HG02678 (cell line): ENCODE measurements at regions not wholly inside any gene's neighbourhood (a gene's known extent, or its start where the extent isn't known, plus 50 kb on each side); places are given as distances from the start of the nearest gene placed in this dataset.

Experiments used
- ATAC-seq: cut with Tn5 transposase; IDR thresholded peaks from one replicate; pipeline ENCODE4 v1.9.1; 2021; ENCODE audit warnings: mild to moderate bottlenecking, moderate library complexity; ENCODE audit not compliant: unreplicated experiment

DNA sequence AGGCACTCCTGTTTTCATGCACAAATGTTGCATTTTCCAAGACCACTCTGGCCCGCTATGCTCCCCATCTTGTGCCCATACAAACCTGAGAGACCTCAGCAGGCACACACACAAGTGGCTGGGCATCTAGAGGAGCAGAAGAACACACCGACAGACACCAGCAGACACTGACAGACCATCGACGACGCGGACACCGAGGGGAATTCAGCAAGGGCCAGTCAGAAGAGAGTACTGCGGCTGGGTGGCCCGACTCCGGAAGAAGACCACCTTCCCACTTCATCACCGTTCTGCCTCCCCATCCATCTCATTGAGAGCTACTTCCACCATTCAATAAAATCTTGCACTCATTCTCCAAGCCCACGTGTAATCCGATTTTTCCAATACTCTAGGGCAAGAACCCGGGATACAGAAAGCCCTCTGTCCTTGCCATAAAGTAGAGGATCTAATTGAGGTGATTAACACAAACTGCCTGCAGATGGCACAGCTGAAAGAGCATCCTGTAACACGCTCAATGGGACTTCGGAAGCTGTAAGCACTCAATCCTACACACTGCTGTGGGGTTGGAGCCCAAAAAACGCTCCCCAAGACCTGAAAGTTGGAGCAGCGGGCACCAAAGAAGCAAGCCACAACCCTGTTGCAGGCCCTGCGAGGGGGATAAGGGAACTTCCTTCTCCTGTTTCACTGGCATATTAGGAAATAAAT, 780.9 kb downstream of the ARAP2 start:
- no peak for ATAC-seq

DNA sequence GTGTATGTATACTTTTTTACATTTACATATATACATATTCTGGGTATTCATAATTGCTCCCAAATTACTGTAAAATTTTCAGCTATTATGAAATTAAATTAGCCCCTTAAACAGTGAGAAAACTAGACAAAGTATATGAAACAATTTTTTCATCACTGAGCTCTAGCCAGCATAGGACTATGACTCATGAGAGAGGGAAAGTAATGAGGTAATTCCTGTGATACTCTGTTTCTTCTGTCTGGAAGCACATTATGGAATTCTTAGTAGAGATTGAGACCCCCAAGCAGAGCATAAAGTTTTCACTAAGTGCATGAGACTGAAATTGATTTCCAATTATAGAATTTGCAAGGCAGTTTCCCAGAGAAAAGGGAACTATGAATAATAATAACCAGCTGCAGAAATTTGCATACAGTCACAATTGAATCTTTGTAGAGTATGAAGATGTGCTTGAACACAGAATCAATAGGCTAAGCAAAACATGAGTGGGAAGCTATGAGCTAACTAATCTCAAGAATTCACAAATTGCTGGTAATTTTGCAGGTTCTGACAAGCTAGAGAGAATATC, 779.3 kb downstream of the ARAP2 start:
- ATAC-seq, result no peak

DNA sequence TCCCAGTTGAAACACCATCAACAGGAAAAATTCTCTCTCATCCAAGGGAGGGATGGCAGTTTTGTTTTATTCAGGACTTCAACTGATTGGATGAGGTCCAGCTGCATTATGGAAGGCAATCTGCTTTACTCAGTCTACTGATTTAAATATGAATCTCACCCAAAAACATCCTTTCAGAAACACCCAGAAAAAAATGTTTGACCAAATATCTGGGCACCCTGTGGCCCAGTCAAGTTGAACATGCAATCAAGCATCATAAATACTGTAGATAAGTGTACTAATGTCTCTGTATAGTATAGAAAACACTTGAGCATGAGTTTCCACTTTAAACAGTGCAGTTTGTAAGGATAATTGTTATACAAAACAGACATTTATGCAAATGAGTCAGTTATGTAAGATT, 753.2 kb downstream of the ARAP2 start:
- ATAC-seq, result no peak

DNA sequence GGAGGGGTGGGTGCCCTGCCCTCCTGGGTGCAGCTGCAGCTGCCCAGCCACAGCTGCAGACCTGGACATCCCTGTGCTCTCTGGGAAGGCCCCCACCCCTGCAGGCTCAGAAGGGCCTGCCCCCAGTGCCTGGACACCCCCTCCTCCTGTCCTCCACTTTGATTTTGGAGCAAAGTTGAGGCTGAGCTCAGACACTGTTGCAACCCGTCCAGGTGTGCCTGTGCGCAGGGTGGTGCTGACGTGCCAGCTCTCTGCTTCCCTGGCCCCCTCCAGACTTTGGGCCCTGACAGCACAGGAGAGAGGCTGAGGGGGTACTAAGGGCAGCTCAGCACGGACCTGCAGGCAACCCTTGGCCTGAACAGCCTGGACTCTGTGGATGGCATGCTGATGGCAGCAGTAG, 750.3 kb downstream of the ARAP2 start:
- no peak for ATAC-seq

DNA sequence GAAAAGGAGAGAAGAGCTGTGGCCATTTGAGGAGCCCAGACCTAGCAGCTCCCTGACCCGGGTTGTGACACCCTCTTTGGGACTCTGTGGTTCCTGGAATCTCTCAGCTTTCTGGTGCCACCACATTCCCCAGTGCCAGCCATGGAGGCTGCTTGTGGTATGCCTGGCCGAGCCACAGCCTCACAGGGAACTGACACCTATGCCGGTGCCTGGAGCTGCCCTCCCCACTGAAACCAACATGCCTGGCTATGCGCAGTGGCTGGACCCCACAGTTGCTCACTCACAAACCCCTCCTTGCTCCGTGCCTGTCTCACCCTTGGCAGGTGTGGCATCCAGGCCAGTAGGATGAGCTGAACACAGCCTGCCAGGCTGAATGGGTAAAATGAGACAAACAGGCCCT, 749.4 kb downstream of the ARAP2 start:
- no peak for ATAC-seq

DNA sequence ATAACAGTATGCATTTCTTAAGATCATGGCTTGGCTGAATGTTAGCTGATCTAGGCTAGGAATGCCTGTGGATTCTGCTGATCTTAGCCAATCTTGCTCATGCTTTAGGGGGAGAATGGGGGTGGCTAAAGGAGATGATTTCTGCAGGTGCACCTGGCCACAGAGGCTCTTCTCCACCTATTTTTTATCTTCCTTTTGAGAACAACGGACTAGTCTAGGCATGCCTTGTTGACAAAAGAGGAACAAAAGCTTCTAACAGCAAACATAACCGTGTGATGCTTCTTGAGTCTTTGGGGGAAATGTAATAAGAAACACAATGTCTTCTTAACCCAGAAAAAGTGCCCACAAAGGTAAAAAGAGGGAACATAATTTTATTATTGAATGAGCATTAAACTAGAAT, 743.5 kb downstream of the ARAP2 start:
- ATAC-seq, result no peak

DNA sequence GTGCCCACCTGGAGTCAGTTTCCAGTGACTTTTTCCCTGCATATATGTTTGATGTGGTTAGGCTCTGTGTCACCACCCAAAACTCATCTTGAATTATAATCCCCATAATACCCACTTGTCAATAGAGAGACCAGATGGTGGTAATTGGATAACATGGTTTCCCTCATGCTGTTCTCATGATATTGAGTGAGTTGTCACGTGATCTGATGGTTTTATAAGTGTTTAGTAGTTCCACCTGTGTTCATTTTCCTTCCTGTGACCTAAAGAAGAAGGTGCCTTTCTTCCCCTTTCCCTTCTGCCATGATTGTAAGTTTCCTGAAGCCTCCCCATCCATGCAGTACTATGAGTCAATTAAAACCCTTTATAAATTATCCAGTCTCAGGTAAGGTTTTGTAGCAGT, 740.9 kb downstream of the ARAP2 start:
- no peak for ATAC-seq

DNA sequence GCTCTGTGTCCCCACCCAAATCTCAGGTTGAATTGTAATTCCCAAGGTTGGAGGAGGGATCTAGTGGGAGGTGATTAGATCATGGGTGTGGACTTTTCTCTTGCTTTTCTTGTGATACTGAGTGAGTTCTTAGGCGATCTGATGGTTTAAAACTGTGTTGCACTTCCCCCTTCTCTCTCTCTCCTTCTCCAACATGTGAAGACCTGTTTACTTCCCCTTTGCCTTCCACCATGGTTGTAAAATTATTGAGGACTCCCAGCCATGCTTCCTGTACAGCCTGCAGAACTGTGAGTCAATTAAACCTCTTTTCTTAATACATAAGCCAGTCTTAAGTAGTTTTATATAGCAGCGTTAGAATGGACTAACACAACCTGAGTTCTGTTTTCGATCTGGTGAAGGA, 738.2 kb downstream of the ARAP2 start:
- ATAC-seq, result no peak

DNA sequence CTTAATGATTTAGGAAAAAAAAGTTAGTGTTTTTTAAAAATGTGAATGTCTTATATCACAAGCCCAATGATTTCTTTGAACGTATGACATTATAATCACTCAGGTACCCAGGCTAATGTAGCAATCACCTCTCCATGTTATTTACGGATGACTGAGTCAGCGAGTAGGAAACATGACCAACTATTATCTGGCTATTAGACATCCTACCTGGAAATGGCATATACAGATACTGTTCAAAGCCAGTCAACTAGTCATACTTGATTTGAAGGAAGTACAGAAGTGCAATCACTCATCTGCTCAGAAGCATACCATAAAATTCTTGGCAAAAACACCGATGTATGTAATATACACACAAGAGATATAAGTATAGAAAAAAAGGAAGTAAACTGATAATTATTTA, 732.5 kb downstream of the ARAP2 start:
- no peak for ATAC-seq

DNA sequence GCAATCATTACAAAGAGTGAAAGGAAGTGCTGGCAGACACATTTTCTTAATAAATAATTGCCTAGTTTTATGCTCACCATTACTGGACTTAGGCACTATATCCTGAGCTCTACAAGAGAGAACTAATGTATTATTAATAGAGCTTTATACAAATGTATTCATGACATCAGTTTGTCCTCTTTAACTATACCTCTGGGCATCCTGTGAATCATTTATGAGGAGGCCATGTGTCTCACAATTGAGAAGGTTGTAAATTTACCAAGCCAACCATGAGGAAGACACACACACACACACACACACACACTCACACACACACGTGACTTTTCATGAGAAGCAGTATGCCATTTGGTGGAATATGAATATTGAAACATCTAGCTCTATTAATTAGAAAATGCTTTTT, 728.2 kb downstream of the ARAP2 start:
- no peak for ATAC-seq

DNA sequence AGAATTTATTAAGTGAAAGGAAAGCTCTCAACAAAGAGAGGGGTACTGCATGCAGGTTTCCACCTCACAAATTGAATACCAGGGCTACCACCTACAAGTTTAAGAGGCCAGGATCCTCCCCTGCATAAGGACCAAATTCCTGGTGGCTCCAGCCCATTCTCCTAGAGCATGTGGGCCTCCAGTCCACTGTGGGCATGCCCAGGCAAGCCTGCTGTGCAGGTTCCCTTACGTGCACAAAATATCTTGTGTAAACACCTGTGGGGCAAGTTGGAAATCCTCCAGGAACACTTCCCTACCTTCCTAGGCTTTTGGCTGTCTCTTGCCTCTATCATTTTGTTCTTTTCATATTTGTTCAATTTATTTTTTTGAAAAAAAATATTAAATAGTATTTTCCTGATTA, 724.3 kb downstream of the ARAP2 start:
- no peak for ATAC-seq

DNA sequence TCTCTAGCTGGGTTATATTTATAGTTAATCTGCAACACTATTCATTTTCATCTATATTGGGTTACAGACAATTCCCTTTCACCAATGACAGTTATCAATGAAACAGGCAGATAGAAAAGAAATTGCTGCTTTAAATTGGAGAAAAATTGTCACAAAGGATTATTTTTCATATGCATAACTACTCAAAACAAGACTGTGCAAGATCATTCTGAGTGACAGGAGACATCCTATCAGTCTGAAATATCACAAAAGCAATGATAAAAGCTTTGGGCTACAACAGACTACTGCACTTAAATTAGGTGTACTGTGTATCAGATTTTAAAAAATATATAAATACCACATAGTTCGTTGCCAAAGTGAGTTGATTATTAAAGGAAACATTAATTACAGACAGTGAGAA, 722.6 kb downstream of the ARAP2 start:
- ATAC-seq, result no peak

DNA sequence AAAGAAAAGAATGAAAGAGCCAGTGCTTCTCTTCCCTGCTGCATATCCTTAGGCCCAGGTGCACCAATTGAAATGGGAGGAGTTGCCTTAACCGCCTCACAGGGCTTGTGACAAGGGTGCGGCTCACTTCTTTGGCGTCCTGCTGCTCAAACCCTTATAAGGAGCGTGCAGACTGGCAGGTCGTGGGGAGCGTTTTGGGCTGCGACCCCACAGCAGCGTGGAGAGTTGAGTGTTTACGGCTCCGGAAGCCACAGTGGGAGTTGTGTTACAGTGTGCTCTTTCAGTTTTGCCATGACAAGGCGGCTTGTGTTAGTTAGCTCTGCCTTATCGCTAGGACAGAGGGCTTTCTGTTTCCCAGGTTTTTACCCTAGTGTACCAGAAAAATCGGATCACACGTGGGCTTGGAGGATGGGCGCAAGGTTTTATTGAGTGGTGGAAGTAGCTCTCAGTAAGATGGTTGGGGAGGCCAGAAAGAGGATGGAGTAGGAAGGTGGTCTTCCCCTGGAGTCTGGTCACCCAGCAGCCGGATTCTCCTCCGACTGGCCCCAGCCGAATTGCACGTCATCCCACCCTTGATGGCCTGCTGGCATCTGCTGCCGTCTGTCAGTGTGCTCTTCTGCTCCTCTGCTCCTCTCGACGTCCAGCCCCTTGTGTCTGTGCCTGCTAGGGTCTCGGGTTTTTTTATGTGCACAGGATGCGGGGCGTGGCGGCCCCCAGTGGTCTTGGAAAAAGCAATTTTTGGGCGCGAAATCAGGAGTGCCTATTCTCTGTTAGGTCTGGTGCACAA, 718.9 kb downstream of the ARAP2 start:
- ATAC-seq, result no peak

DNA sequence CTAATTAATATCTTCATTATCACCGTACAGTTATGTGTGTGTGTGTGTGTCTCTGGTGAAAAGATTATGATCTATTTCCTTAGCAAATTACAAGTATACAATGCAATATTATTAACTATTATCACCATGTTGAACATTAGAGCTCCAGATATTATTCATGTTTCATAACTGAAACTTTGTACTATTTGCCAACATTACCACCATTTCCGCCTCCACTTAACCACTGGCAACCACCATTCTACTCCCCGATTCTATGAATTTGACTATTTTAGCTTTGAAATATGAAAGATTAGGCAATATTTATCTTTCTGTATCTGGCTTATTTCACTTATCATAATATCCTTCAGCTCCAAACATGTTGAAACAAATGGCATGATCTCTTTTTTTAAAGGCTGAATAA, 717.9 kb downstream of the ARAP2 start:
- ATAC-seq, result no peak

DNA sequence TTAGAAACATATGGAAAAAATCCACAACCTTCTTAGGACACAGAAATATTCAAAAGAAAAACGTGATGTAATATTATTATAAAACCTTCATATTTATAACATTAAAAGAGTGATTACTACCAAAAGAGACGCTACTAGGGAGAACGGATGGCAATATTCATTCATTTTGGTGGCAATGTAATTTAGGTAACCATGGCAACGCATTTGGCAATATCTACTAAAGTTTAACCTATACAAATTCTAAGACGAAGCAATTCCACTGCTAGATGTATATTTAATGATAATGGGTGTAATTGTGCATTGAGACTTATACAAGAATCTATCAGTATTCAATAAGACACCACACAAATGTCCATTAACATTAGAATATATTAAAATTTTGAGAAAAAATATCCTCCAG, 709.4 kb downstream of the ARAP2 start:
- ATAC-seq, result no peak

DNA sequence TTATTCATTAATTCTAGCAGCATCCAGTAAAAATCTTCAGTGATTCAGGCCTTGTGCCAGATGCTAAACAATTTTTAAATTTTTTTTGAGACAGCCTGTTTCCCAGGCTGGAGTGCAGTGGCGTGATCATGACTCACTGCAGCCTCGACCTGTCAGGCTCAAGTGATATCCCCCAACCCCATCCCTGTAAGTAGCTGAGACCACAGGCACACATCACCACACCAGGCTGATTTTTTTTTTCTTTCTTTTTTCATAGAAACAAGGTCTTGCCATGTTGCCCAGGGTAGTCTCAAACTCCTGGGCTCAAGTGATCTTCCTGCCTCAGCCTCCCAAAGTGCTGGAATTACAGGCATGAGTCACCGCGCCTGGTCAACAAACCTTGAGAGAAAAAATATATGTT, 705.5 kb downstream of the ARAP2 start:
- no peak for ATAC-seq

DNA sequence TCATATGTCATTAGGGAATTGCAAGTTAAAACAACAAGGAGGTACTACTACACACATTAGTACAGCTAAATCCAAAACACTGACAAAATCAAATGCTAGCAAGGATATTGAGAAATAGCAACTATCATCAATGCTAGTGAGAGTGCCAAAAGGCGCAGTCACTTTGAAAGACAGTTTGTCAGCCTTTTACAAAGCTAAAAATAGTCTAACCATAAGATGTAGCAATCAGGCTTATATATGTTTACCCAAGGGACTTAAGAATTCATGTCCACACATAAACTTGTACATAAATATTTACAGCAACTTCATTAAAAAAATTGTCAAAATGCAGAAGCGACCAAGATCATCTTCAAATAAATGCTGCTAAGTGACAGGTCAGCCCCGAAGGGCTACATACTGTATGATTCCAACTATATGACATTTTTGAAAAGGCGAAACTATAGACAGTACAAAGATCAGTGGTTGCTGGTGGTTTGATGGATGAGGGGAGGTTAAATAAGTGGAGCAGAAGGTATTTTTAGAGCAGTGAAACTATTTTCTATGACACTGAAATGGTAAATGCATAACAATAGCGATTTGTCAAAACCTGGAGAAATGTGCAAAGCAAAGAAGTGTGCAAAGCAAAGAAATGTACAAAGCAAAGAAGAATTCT, 704.8 kb downstream of the ARAP2 start:
- no peak for ATAC-seq

DNA sequence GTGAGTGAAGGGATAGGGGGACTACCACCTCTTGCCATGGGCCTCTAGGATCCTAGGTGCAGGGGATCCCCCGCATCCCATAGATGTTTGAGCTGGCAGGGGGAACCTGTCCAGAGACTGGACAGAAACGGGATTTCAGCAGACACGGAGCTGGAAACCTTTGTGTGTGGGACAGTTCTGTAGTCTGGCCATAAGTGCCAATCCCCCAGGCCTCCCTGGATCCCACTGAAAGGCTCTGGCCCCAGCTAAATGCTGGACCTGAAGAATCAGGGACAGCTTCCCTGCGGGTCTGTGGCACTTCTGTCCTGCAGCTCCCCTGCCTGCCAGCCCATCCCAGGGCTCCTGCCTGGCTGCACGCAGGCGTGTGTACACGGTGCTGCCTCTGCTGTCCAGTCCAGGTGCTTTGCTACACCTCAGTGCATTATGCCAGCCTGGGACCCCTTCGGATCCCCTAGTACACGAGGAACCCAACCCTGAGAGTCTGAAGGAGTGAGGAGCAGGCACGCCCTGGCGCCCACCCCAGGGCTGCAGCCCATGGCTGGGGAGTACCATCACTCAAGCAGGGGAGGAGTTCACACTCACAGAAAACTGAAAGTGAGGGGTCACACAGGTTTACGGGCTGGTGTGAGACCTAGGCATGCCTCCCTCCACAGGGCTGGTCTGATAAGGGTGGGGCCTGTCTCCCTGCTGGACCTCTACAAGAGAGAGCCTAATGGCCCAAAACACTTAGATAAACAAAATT, 703.0 kb downstream of the ARAP2 start:
- no peak for ATAC-seq

DNA sequence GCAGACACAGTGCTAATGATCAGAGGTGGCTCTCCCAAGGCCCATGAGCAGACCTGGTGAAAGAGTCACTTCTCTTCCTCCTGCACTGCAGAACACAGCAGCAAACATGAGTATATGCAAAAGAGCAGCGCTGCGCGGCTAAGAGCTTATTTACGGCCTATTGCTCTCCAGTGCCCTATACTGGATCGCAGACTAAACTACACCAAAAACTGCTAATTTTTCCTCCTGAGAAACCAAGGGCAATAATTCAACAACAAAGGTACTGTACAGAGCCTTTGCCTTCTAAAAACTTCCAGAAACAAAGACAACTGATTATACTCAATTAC, 702.5 kb downstream of the ARAP2 start:
- ATAC-seq, result no peak

DNA sequence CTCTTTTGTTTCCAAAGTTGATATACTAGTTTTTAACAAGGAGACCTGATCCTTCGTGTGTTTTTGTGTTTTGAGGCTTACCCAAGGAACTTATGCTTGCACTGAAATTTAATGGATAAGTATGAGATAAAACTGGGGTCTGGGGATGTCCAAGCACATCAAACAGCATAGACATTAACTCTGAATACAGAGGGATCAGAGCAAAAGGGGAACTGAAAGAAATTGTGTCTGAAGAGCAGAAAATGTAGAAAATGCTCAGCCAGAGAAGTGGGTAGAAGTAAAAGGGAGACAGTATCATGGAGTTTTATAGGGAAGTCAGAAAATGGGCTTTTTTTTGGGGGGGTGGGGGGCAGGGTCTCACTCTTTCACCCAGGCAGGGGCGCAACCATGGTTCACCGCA, 695.4 kb downstream of the ARAP2 start:
- ATAC-seq, result no peak

DNA sequence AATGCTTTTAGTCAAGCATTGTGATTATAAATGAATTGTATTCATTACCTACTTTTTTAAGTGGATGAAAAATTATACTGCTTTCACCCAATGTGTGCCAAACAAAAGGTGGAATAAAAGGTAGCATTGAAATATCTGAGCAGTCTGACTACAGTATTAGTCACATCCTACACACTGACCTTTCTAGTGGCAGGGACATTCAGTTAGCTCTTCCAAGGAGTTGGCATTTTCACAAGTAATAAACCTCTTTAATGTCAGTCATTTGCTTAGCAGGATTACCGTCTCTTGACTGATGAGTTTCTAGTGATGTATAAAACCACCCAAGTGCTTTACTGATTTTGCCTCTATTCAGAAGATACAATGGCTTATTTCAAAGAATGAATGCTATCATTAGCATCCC, 687.9 kb downstream of the ARAP2 start:
- no peak for ATAC-seq
